ENCODE measurements at regions not wholly inside any gene's neighbourhood (a gene's known extent, or its start where the extent isn't known, plus 50 kb on each side); places are given as distances from the start of the nearest gene placed in this dataset.

GRCh38 chr20:47927385-47927851 is 142.1 kb upstream of the SULF2 start:
- TF ChIP-seq CTCF (IDR thresholded peaks at IDR 0.05) (no peak), POLR2A (IDR thresholded peaks at IDR 0.05) (no peak)

Data from body of pancreas (tissue), 4 donors.